ENCODE measurements at regions not wholly inside any gene's neighbourhood (a gene's known extent, or its start where the extent isn't known, plus 50 kb on each side); places are given as distances from the start of the nearest gene placed in this dataset.

- TF ChIP-seq POLR2A (IDR thresholded peaks at IDR 0.05; ENCODE audit: low read depth, low read length) (no peak), POU2F2 (IDR thresholded peaks at IDR 0.05; ENCODE audit: low read depth, low read length) (no peak), TAF1 (IDR thresholded peaks at IDR 0.05; ENCODE audit: low read depth, low read length) (no peak), POLR2AphosphoS5 (IDR thresholded peaks at IDR 0.05; ENCODE audit: low read depth, low read length) (no peak), PAX5 (IDR thresholded peaks at IDR 0.05; ENCODE audit: insufficient read depth, low read length, severe bottlenecking) (no peak), SPI1 (IDR thresholded peaks at IDR 0.05; ENCODE audit: low read depth, low read length) (no peak)
- FAIRE-seq (no peak), DNase-seq (ENCODE audit: insufficient read length, low spot score) (no peak)
Measured at GRCh38 chr4:137722910-137723309, 190.6 kb upstream of the PCDH18 start.

GRCh38 chr4:137711502-137711901, 179.2 kb upstream of the PCDH18 start:
- no peak for FAIRE-seq
- no peak for DNase-seq (ENCODE audit: insufficient read length, low spot score)
- no peak for TF ChIP-seq TAF1 (IDR thresholded peaks at IDR 0.05; ENCODE audit: low read depth, low read length)
- no peak for TF ChIP-seq PAX5 (IDR thresholded peaks at IDR 0.05; ENCODE audit: insufficient read depth, low read length, severe bottlenecking)
- no peak for TF ChIP-seq POU2F2 (IDR thresholded peaks at IDR 0.05; ENCODE audit: low read depth, low read length)
- TF ChIP-seq SPI1 (IDR thresholded peaks at IDR 0.05; ENCODE audit: low read depth, low read length) = no peak
- TF ChIP-seq POLR2AphosphoS5 (IDR thresholded peaks at IDR 0.05; ENCODE audit: low read depth, low read length) = no peak
- TF ChIP-seq POLR2A (IDR thresholded peaks at IDR 0.05; ENCODE audit: low read depth, low read length) = no peak

GRCh38 chr4:137707626-137708025, 175.3 kb upstream of the PCDH18 start:
- FAIRE-seq (no peak), DNase-seq (ENCODE audit: insufficient read length, low spot score) (no peak)
- TF ChIP-seq POLR2AphosphoS5 (IDR thresholded peaks at IDR 0.05; ENCODE audit: low read depth, low read length) (no peak), SPI1 (IDR thresholded peaks at IDR 0.05; ENCODE audit: low read depth, low read length) (no peak), POLR2A (IDR thresholded peaks at IDR 0.05; ENCODE audit: low read depth, low read length) (no peak), PAX5 (IDR thresholded peaks at IDR 0.05; ENCODE audit: insufficient read depth, low read length, severe bottlenecking) (no peak), TAF1 (IDR thresholded peaks at IDR 0.05; ENCODE audit: low read depth, low read length) (no peak), POU2F2 (IDR thresholded peaks at IDR 0.05; ENCODE audit: low read depth, low read length) (no peak)

GRCh38 chr4:137707102-137707620, 174.9 kb upstream of the PCDH18 start:
- DNase-seq (ENCODE audit: insufficient read length, low spot score) = no peak
- FAIRE-seq = no peak
- no peak for TF ChIP-seq TAF1 (IDR thresholded peaks at IDR 0.05; ENCODE audit: low read depth, low read length)
- TF ChIP-seq POLR2AphosphoS5 (IDR thresholded peaks at IDR 0.05; ENCODE audit: low read depth, low read length) = no peak
- no peak for TF ChIP-seq PAX5 (IDR thresholded peaks at IDR 0.05; ENCODE audit: insufficient read depth, low read length, severe bottlenecking)
- TF ChIP-seq SPI1 (IDR thresholded peaks at IDR 0.05; ENCODE audit: low read depth, low read length) = no peak
- no peak for TF ChIP-seq POLR2A (IDR thresholded peaks at IDR 0.05; ENCODE audit: low read depth, low read length)
- TF ChIP-seq POU2F2 (IDR thresholded peaks at IDR 0.05; ENCODE audit: low read depth, low read length) = no peak

GRCh38 chr4:137705171-137705783, 173.0 kb upstream of the PCDH18 start:
- no peak for TF ChIP-seq TAF1 (IDR thresholded peaks at IDR 0.05; ENCODE audit: low read depth, low read length)
- no peak for TF ChIP-seq PAX5 (IDR thresholded peaks at IDR 0.05; ENCODE audit: insufficient read depth, low read length, severe bottlenecking)
- no peak for TF ChIP-seq POLR2A (IDR thresholded peaks at IDR 0.05; ENCODE audit: low read depth, low read length)
- TF ChIP-seq POU2F2 (IDR thresholded peaks at IDR 0.05; ENCODE audit: low read depth, low read length) = no peak
- no peak for TF ChIP-seq SPI1 (IDR thresholded peaks at IDR 0.05; ENCODE audit: low read depth, low read length)
- no peak for TF ChIP-seq POLR2AphosphoS5 (IDR thresholded peaks at IDR 0.05; ENCODE audit: low read depth, low read length)
- no peak for FAIRE-seq

GRCh38 chr4:137703195-137703594, 170.9 kb upstream of the PCDH18 start:
- FAIRE-seq (no peak), DNase-seq (ENCODE audit: insufficient read length, low spot score) (no peak)
- TF ChIP-seq POU2F2 (IDR thresholded peaks at IDR 0.05; ENCODE audit: low read depth, low read length) (no peak), POLR2A (IDR thresholded peaks at IDR 0.05; ENCODE audit: low read depth, low read length) (no peak), TAF1 (IDR thresholded peaks at IDR 0.05; ENCODE audit: low read depth, low read length) (no peak), POLR2AphosphoS5 (IDR thresholded peaks at IDR 0.05; ENCODE audit: low read depth, low read length) (no peak), SPI1 (IDR thresholded peaks at IDR 0.05; ENCODE audit: low read depth, low read length) (no peak), PAX5 (IDR thresholded peaks at IDR 0.05; ENCODE audit: insufficient read depth, low read length, severe bottlenecking) (no peak)

More at GRCh38 chr4:137705171-137705783, 173.0 kb upstream of the PCDH18 start:
- DNase-seq (ENCODE audit: insufficient read length, low spot score) = no peak

- FAIRE-seq (no peak), DNase-seq (ENCODE audit: insufficient read length, low spot score) (no peak)
- no peak for TF ChIP-seq POLR2A (IDR thresholded peaks at IDR 0.05; ENCODE audit: low read depth, low read length)
- TF ChIP-seq PAX5 (IDR thresholded peaks at IDR 0.05; ENCODE audit: insufficient read depth, low read length, severe bottlenecking) = no peak
- no peak for TF ChIP-seq POU2F2 (IDR thresholded peaks at IDR 0.05; ENCODE audit: low read depth, low read length)
- TF ChIP-seq TAF1 (IDR thresholded peaks at IDR 0.05; ENCODE audit: low read depth, low read length) = no peak
- TF ChIP-seq SPI1 (IDR thresholded peaks at IDR 0.05; ENCODE audit: low read depth, low read length) = no peak
- no peak for TF ChIP-seq POLR2AphosphoS5 (IDR thresholded peaks at IDR 0.05; ENCODE audit: low read depth, low read length)
Measured at GRCh38 chr4:137702512-137702911, 170.2 kb upstream of the PCDH18 start.

- DNase-seq (ENCODE audit: insufficient read length, low spot score) = no peak
- FAIRE-seq = no peak
- TF ChIP-seq POU2F2 (IDR thresholded peaks at IDR 0.05; ENCODE audit: low read depth, low read length) (no peak), TAF1 (IDR thresholded peaks at IDR 0.05; ENCODE audit: low read depth, low read length) (no peak), POLR2AphosphoS5 (IDR thresholded peaks at IDR 0.05; ENCODE audit: low read depth, low read length) (no peak), POLR2A (IDR thresholded peaks at IDR 0.05; ENCODE audit: low read depth, low read length) (no peak), SPI1 (IDR thresholded peaks at IDR 0.05; ENCODE audit: low read depth, low read length) (no peak), PAX5 (IDR thresholded peaks at IDR 0.05; ENCODE audit: insufficient read depth, low read length, severe bottlenecking) (no peak)
Measured at GRCh38 chr4:137701401-137701800, 169.1 kb upstream of the PCDH18 start.

- TF ChIP-seq TAF1 (IDR thresholded peaks at IDR 0.05; ENCODE audit: low read depth, low read length) (no peak), POLR2AphosphoS5 (IDR thresholded peaks at IDR 0.05; ENCODE audit: low read depth, low read length) (no peak), PAX5 (IDR thresholded peaks at IDR 0.05; ENCODE audit: insufficient read depth, low read length, severe bottlenecking) (no peak), POU2F2 (IDR thresholded peaks at IDR 0.05; ENCODE audit: low read depth, low read length) (no peak), POLR2A (IDR thresholded peaks at IDR 0.05; ENCODE audit: low read depth, low read length) (no peak)
- no peak for DNase-seq (ENCODE audit: insufficient read length, low spot score)
- no peak for FAIRE-seq
Measured at GRCh38 chr4:137700751-137701150, 168.5 kb upstream of the PCDH18 start.

All from GM12891 (cell line).